ENCODE measurements at regions not wholly inside any gene's neighbourhood (a gene's known extent, or its start where the extent isn't known, plus 50 kb on each side); places are given as distances from the start of the nearest gene placed in this dataset.

DNA sequence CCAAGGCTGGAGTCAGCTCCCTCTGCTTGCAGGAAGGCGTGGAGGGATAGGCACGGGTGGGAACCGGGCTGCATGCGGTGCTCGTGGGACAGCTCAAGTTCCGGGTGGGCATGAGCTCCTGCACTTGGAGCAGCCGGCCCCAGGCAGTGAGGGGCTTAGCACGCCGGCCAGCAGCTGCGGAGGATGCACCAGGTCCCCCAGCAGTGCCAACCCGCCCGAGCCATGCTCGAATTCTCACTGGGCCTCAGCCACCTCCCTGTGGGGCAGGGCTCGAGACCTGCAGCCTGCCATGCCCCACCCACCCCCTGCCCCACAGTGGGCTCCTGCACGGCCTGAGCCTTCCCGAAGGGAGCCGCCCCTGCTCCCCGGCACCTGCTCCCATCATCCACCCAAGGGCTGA lies 1501.8 kb downstream of the AACS start:
- TF ChIP-seq, protein P1, sequence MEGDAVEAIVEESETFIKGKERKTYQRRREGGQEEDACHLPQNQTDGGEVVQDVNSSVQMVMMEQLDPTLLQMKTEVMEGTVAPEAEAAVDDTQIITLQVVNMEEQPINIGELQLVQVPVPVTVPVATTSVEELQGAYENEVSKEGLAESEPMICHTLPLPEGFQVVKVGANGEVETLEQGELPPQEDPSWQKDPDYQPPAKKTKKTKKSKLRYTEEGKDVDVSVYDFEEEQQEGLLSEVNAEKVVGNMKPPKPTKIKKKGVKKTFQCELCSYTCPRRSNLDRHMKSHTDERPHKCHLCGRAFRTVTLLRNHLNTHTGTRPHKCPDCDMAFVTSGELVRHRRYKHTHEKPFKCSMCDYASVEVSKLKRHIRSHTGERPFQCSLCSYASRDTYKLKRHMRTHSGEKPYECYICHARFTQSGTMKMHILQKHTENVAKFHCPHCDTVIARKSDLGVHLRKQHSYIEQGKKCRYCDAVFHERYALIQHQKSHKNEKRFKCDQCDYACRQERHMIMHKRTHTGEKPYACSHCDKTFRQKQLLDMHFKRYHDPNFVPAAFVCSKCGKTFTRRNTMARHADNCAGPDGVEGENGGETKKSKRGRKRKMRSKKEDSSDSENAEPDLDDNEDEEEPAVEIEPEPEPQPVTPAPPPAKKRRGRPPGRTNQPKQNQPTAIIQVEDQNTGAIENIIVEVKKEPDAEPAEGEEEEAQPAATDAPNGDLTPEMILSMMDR (conservative IDR thresholded peaks at IDR 0.05): no peak
- no peak for TF ChIP-seq EZH2 (IDR thresholded peaks at IDR 0.05; ENCODE audit: low read depth)
